Cardiac fibroblast (primary cell): ENCODE measurements at regions not wholly inside any gene's neighbourhood (a gene's known extent, or its start where the extent isn't known, plus 50 kb on each side); places are given as distances from the start of the nearest gene placed in this dataset.
"Not testable (repeated sequence)": the region's sequence is repeated elsewhere in the genome, so short reads cannot be mapped to it uniquely, and the experiment has no call there.

Experiments used
- DNase-seq, 2 donors: peaks; one replicate each; pipeline versions ENCODE4 v3.0.0 to v3.0.0-alpha.2; 2010; ENCODE audit warnings: low read depth in 2 of 2
- H3K4me3 ChIP-seq, 2 donors: replicated peaks in 1 of 2; 1 replicate in 1 of 2; 2 replicates in 1 of 2; pipeline ENCODE4 v1.5.1; 2011; ENCODE audit warnings: low read depth in 2 of 2, low read length in 2 of 2, mild to moderate bottlenecking in 2 of 2, moderate library complexity in 1 of 2
- CTCF ChIP-seq: IDR thresholded peaks from one replicate; pipeline ENCODE4 v1.5.1; 2011; ENCODE audit warnings: low read depth, mild to moderate bottlenecking, low read length, inconsistent platforms

DNA sequence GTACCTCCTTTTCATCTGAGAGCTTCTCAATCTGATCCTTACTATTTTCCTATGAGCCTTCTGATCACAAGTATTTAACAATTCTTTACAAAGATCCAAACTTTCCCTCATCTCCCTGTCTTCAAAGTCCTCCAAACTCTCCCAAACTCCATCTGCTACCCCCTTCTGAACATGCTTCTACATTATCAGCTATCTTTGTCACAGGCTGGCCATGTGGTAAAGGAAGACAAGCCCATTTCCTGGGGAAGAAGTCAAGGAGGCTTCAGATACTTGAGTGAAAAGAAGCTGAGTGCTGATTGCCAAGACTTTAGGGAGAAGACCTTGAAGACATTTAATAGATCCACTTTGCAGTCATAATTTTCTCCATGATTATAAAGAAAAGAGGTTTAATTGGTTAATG lies 231.4 kb downstream of the CWH43 start:
- no peak for TF ChIP-seq CTCF
- no peak overlapping the region for H3K4me3 ChIP-seq

GRCh38 chr4:49218094-49218493 lies 232.0 kb downstream of the CWH43 start:
- H3K4me3 ChIP-seq, DNase-seq: not testable (repeated sequence)

More for the DNA sequence above, 231.4 kb downstream of the CWH43 start:
- DNase-seq, result no peak

DNA sequence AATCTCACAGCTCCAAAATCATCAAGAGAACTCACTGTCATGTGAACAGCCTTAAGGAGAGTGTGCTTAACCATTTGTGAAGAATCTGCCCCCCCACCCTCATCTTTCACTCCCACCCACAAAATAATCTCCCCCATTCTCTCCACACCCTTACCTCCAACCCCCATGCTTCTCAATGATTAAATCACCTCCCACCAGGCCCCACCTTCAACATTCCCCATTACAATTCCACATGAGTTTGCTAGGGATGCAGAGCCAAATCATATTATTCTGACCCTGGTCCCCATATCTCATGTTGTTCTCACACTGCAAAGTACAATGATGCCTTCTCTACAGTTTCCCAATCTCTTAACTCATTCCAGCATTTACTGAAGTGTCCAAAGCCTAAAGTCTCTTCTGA lies 232.9 kb downstream of the CWH43 start:
- DNase-seq, H3K4me3 ChIP-seq: not testable (repeated sequence)

GRCh38 chr4:49219489-49220225 lies 233.6 kb downstream of the CWH43 start:
- not testable (repeated sequence) for H3K4me3 ChIP-seq, DNase-seq

- no peak for TF ChIP-seq CTCF
- no peak overlapping the region for H3K4me3 ChIP-seq
- no peak for DNase-seq
Measured at GRCh38 chr4:49221209-49221608, 235.1 kb downstream of the CWH43 start.

DNA sequence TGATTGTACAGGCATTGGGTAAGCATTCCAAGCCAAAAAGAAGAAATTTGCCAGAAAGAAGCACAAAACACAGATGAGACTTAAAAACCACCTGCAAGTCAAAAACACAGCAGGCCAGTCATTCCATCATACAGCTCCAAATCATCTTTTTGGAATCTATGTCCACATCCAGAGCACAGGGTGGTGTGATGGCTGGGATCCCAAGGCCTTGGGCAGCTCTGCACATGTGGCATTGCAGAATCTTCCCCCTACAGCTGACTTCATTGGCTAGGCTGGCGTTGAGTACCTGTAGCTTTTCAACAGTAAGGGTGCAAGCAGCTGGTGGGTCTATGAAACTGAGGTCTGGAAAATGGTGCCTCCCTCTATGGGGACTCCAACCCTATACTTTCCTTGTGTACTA lies 236.7 kb downstream of the CWH43 start:
- not testable (repeated sequence) for DNase-seq, H3K4me3 ChIP-seq

GRCh38 chr4:49226216-49226866 lies 240.3 kb downstream of the CWH43 start:
- not testable (repeated sequence) for DNase-seq, H3K4me3 ChIP-seq

DNA sequence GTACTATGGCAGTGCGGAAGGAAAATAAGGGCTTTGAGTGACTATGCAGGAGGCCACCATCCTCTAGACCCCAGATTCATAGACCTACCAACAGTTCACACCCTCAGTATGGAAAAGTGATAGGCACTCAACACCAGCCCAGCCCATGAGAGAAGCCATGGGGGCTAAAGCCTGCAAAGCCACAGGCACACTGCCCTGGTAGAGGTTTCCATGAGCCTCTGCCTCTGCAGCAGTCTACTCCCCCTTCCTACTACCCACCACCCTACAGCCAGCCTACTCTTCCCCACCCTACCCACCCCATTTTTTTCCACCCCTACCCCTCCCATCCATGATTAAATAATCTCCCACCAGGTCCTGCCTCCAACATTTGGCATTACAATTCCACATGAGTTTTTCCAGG lies 241.9 kb downstream of the CWH43 start:
- not testable (repeated sequence) for DNase-seq, H3K4me3 ChIP-seq

GRCh38 chr4:49229243-49229642 lies 243.2 kb downstream of the CWH43 start:
- H3K4me3 ChIP-seq, DNase-seq: not testable (repeated sequence)

- not testable (repeated sequence) for DNase-seq, H3K4me3 ChIP-seq
Measured at GRCh38 chr4:49229713-49230112, 243.6 kb downstream of the CWH43 start.

DNA sequence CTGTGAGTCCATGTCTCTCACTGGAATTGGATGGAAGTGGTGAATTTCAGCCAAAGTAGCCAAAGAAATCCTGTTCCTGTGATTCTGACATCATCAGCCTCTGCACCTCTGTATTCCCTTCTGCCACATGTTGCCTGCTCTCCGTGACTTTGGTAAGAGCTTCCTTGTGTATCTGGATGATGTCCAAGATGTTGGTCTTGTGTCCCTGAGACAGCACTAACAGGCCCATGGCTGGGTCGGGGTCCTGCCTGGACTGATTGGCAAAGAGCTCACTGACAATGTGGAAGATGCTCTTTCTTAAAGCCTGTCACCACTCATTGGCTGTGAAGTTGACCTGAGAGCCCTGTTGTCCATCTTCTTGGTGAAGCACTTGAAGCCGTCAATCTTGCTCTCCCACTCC lies 247.3 kb downstream of the CWH43 start:
- not testable (repeated sequence) for H3K4me3 ChIP-seq, DNase-seq

GRCh38 chr4:49233749-49234148 lies 247.7 kb downstream of the CWH43 start:
- not testable (repeated sequence) for DNase-seq, H3K4me3 ChIP-seq

- H3K4me3 ChIP-seq, DNase-seq: not testable (repeated sequence)
Measured at GRCh38 chr4:49234382-49234781, 248.3 kb downstream of the CWH43 start.

- H3K4me3 ChIP-seq, DNase-seq: not testable (repeated sequence)
Measured at GRCh38 chr4:49235413-49236160, 249.5 kb downstream of the CWH43 start.

DNA sequence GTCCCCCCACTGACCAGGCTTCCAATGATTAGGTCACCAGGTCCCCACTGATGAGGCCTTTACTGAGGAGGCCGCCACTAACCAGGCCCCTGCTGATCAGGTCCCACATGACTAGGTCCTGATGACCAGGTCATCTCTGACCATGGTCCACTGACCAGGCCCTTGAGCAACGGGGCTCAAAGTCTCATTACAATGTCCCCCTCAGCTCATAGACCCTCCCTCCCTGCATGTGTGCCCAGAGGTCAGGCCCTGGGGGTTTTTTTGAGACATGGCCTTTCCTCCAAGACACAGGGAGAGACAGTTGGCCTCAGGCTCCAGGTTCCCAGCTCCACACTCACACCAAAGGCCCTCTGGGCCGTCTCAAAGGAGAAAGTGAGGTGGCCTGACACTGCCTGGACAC lies 250.4 kb downstream of the CWH43 start:
- H3K4me3 ChIP-seq, DNase-seq: not testable (repeated sequence)

DNA sequence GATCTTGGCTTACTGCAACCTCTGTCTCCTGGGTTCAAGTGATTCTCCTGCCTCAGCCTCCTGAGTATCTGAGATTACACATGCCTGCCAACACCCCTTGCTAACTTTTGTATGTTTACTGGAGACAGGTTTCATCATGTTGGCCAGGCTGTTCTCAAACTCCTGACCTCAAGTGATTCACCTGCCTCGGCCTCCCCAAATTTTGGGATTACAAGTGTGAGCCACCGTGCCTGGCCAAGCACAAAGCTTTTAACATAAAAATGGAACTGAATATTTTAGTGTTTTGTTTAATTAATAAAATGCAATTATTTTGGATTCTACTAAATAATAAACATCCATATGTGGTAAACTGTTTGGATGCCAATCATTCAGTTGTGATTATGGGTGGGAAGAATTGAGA lies 255.2 kb downstream of the CWH43 start:
- not testable (repeated sequence) for H3K4me3 ChIP-seq, DNase-seq
